Stromal cell of bone marrow (primary cell): ENCODE measurements at regions not wholly inside any gene's neighbourhood (a gene's known extent, or its start where the extent isn't known, plus 50 kb on each side); places are given as distances from the start of the nearest gene placed in this dataset.
"Not testable (repeated sequence)": the region's sequence is repeated elsewhere in the genome, so short reads cannot be mapped to it uniquely, and the experiment has no call there.

Experiments
- DNase-seq: peaks from one replicate; pipeline ENCODE4 v3.0.0-alpha.2; 2012; ENCODE audit warnings: low read depth

GRCh38 chr10:118870467-118871243 lies 115.9 kb upstream of the CACUL1 start:
- peak; percentile 21 for DNase-seq

DNA sequence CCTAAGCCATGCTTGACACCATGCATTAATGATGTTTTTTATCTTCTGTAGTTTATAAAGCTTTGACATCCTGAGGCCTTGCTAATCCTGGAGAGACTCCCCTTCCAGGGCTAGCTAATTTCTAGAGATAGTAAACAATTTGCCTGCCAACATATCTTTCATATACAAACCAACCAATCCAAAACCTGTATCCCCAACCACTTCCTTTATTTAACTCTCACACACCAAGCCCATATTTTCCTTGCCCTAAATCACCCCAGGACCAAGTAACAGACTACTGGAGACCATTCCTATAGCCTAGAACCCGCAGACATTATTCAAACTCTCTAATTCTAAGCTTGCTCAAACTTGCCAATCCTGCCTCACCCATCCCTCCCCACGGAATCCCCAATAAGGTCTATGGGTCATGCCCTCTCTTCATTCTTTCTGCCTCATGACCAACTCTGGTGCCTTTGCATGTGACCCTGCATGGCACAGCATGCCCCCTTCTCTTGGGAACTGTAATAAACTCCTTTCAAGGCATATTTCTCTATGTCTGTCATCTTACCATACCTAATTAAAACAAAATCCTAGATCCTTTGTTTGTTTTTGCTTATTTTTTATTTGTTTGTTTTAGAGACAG lies 116.6 kb upstream of the CACUL1 start:
- no peak for DNase-seq

DNA sequence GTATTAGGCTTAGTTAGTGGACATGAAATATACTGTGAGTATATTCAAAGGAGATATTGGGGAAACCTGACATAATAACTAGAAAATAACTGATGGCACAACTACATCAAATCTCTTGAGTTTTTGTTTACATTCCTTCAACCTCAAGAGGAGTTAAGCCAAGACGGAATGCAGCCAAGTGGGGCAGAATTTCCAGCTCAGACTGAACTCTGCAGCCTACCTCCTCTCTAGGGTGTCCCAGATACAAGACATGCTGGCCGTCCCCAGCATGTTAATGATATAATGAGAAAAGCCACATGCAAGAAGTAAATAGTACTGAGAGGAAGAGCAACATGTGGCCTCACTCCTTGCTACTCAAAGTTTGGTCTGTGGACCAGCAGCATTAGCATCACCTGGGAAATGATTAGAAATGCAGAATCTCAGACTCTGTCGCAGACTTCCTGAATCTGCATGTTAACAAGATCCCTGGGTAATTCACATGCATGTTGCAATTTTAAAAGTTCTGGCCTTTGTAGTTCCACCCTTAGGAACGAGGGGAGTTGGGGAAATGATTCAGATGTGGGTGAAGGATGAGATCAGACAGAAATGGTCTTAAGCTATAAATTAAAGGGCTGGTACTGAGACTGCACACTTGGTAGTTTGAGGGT lies 118.4 kb upstream of the CACUL1 start:
- no peak for DNase-seq

DNA sequence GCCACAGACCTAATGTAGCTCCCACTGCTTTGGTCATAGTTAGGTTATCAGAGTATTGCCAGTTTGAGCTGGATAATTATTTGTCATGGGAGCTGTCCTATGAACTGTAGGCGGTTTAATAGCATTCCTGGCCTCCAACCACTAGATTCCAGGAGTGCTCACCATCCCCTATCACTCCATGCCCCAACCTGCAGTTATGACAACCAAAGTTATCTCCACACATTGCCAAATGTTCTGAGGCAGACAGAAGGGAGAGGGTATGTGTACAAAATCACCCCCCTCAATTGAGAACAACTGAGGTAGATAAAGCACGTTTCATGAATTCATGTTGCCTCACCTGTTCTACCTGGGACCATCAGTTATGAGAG lies 119.0 kb upstream of the CACUL1 start:
- DNase-seq, result no peak

GRCh38 chr10:118874171-118874570 lies 119.4 kb upstream of the CACUL1 start:
- DNase-seq, result no peak

GRCh38 chr10:118875087-118875486 lies 120.3 kb upstream of the CACUL1 start:
- no peak for DNase-seq

GRCh38 chr10:118882741-118883140 lies 128.0 kb upstream of the CACUL1 start:
- no peak for DNase-seq

- no peak for DNase-seq
These were observed 137.3 kb upstream of the NANOS1 start for GRCh38 chr10:118892255-118892654.

DNA sequence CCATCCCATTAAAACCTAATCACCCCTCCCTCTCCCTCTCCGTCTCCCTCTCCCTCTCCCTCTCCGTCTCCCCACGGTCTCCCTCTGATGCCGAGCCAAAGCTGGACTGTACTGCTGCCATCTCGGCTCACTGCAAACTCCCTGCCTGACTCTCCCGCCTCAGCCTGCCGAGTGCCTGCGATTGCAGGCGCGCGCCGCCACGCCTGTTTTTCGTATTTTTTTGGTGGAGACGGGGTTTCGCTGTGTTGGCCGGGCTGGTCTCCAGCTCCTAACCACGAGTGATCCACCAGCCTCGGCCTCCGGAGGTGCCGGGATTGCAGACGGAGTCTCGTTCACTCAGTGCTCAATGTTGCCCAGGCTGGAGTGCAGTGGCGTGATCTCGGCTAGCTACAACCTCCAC lies 134.6 kb upstream of the NANOS1 start:
- not testable (repeated sequence) for DNase-seq

DNA sequence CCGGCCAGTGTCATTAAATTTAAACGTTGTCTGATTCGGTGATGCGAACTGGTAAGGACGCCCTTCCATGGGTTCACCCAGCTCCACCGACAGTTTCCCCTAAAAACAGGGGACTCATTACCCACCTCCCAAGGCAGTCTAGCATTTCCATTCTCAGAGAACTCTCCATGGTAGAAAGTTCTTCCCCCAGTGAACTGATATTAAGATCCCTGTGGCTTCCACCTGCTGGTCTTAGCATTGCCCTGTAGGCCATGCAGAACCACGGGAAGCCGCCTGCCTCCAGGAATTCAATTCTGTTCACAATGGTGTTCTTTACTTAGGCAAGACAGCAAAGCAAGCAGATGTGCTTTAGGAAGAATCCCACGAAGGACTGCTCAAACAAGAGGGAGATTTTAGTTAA lies 128.9 kb upstream of the NANOS1 start:
- no peak for DNase-seq

GRCh38 chr10:118901380-118901779 lies 128.1 kb upstream of the NANOS1 start:
- no peak for DNase-seq

DNA sequence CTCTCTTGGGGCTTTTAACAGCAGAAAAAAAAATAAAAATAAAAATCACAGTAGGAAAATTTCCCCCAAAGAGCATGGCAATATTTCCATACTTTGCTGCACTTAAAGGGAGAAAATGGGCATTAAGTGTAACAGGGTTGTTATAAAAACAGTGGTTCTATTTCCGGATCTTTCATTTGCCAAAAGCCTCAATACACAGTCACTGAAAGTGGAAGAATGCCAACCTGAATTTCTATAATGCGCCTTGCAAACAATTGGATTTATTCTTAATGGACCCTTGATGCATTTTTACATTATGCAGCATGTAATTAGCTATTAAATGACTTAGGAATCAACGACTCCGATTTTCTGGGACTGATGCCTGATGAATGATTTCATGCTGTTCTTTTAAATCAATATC lies 127.6 kb upstream of the NANOS1 start:
- no peak for DNase-seq

DNA sequence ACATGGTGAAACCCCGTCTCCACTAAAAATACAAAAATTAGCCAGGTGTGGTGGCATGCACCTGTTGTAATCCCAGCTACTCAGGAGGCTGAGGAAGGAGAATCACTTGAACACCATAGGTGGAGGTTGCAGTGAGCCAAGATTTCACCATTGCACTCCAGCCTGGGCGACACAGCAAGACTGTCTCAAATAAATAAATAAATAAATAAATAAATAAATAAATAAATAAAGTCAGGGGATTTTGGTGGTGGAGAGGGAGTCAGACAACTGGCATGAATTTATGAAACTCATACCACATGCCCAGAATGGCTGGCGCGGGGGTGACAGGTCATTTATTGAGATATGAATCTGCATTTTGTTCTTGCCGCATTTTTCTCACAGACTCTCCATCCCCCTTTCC lies 126.9 kb upstream of the NANOS1 start:
- DNase-seq, result not testable (repeated sequence)

DNA sequence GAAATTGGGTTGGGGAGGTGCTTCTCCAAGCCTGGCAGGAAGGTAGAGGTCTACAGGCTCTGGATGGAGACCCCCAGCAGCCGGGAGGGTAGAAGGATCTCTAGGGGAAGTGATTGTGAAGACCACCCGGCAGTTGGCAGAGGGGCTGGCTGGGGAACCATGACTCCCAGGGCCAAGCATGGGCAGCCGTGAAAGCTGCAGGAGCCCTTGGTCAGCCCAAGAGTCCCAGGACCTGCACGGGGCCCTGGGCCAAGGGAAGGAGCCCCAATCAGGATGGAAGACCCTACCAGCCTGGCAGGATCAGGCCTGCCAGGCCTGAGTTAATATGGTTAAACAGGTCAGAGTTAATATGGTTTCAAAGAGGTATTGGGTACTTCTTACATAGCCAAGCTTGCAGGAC lies 126.3 kb upstream of the NANOS1 start:
- no peak for DNase-seq

- no peak for DNase-seq
These were observed 125.8 kb upstream of the NANOS1 start for GRCh38 chr10:118903691-118904090.

GRCh38 chr10:118904286-118904685 lies 125.2 kb upstream of the NANOS1 start:
- no peak for DNase-seq

DNA sequence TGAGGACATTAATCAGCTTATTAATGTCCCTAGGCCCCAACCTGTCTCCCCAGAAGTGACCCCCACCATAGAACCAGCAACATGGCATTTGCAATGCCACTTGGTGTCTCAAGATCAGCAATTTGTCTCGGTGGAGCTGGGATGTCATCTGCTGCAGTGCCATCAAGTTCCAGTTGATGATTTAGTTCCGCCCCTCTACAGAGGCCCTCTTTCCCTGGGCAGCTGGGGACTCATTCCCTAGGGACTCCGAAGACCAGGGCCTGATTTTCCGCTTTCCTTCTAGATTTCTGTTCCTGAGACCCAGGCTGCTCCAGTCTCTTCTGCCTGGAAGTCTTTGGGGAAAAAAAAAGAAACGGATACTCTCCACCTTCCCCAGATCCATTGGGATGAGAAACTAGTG lies 122.5 kb upstream of the NANOS1 start:
- no peak for DNase-seq

GRCh38 chr10:118908557-118909256 lies 120.8 kb upstream of the NANOS1 start:
- DNase-seq, result no peak

DNA sequence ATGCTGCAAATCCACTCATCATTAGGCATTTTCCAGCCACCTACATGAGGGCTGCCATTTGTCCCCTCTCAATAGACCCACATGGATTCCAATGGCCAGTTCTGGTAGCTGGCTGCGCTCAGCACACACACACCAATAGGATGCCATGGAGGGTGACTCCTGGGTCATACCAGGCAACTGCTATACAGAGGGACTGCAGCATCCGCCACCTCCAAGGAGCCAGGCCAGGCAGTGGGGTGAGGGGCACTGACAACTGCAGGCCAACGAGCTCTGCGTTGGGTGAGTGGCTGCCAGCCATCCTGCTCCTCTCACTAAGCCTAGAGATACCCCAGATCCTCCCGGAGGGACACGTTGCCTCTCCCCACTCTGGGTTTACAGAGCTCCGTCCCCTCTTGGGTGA lies 118.8 kb upstream of the NANOS1 start:
- DNase-seq, result no peak

DNA sequence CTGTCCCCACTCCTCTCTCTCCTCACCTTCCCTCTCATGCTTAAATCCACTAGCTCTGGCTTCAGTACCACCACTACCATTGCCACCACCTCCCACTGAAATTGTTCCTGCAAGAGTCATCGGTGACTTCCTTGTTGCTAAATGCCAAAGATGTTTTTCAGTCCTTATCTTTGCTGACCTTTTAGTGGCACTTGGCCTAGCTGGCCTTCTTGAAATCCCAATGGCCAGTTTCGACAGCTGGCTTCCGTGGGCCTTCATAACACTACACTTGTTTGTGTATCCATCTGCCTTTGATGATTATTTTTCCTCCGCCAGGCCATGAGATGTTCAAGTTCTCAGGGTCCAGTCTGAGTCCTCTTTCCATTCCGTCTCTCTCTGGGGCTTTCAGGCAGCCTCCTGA lies 118.2 kb upstream of the NANOS1 start:
- no peak for DNase-seq

DNA sequence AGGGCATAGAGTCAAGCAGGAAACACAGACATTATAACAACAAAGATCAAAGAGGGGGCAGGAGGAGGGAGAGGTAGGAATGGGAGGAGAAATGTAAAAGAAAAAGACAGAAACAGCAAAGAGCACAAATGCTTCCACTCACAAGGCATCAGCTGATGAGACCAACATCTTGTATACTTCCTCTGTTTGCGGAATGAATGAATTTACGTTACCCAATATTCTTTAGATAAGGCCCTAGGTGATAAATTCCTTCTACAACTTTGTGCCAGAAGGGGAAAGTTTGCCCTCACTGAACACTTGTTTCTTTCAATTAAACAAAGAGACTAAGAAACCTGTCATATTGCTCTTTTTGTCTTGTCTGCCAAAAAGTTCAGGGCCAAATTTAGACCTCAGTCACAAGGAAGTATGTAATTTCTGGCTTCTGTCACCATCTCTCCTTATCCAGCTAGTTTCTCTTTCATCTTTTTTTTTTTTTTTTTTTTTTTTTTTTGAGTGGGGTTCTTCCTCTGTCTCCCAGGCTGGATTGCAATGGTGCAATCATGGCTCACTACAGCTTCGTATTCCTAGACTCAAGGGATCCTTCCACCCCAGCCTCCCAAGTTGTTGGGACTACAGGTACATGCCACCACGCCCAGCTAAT lies 116.4 kb upstream of the NANOS1 start:
- DNase-seq, result no peak

DNA sequence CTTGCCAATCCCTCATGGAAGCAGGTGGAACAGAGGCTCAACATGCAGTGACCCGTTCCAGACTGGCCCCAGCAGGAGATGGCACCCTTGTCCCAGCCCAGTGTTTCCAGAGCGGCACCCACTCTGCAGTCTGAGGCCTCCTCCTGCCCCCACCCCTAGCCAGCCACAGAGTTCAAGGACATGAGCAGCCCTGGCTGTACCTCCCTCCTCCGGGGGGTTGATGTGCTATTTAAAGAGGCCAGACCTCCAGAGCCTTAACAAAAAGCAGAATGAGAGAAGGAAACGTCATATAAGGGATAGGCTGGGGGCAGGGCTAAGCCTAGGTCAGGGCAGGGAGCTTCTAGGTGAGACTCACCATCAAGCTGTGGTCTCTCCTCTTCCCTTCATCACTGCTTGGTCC lies 115.7 kb upstream of the NANOS1 start:
- no peak for DNase-seq
